HG03139 (cell line): ENCODE measurements at regions not wholly inside any gene's neighbourhood (a gene's known extent, or its start where the extent isn't known, plus 50 kb on each side); places are given as distances from the start of the nearest gene placed in this dataset.
"Not testable (repeated sequence)": the region's sequence is repeated elsewhere in the genome, so short reads cannot be mapped to it uniquely, and the experiment has no call there.

Experiments
- ATAC-seq: cut with Tn5 transposase; IDR thresholded peaks from one replicate; pipeline ENCODE4 v1.9.1; 2021; ENCODE audit not compliant: unreplicated experiment

DNA sequence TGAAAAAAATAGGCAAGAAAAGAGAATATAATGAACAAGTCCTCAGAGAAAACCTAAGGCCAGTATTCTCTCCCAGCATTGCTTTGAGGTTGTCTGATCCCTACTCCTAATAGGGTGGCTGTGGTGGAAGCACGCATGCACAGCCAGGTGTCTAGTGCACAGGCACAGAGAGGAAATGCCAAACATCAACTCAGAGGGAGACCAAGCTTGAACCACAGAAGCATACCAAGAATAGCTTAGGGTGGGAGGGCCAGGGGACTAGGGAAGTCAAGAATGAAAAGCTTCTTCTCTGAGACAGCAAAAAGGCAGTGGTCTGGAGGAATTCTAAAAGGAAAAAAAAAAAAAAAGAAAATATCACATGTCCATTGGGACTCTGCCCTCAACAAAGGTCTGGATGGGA is 244.1 kb upstream of the API5 start:
- ATAC-seq = no peak

DNA sequence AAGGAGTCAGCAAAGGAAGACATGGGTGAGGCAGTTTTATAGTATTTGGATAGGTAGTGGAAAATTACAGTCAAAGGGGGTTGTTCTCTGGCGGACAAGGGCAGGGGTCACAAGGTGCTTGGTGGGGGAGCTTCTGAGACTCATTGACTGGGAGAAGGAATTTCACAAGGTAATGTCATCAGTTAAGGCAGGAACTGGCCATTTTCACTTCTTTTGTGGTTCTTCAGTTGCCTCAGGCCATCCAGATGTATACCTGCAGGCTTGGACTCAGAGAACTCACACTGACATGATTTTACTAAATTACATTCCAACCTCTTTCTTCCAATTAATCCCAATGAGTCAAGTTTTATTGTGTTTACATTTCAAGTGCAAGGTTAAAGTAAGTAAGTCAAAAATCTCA is 240.5 kb upstream of the API5 start:
- ATAC-seq = no peak

DNA sequence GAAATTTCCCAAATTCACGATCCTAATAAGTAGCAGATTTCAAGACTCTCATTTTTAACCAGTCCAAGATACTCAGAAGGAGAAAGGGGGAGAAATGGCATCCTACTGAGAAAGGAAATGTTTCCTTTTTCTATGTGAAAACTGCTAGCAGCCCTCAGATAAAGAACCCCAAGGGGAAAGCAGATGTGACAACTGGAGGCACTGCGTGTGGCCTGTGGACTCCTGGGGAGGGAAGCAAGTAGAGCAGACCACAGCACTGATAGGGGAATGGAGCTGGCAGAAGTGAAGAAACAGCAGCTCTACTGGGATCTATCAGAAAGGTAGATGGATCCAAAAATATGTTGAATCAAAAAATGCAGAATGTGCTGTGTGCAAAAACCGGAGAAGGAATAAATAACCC is 239.7 kb upstream of the API5 start:
- ATAC-seq = no peak

DNA sequence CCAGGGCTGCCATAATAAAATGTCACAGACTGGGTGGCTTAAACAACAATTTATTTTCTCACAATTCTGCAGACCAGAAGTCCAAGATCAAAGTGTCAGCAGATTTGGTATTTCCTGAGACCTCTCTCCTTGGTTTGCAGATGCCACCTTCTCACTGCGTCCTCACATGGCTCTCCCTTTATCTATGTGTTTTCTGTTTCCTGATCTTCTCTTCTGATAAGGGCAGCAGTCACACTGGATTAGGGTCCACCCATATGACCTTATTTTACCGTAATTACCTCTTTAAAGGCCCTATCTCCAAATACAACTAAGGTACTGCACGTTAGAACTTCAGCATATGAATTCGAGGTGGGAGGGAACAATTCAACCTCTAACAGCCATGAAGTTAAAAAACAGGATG is 238.9 kb upstream of the API5 start:
- no peak for ATAC-seq

DNA sequence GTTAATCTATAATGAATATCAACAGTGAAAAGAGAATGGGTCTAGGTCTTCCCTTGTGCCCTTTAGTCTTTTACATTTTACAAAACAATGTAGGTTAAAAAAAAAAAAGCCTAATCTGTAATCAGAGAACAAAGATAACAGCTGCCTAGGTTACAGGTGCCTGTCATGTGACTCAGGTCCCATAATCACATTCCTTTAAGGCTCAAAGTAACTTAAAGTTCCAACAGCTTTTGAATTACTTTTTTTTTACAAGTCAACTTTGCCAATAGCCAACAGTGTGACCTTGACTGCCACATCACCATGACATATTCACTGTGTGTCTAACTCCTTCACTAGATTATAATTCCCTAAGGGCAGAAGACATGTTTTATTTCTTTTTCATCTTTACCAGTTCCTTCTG is 237.0 kb upstream of the API5 start:
- ATAC-seq = no peak

DNA sequence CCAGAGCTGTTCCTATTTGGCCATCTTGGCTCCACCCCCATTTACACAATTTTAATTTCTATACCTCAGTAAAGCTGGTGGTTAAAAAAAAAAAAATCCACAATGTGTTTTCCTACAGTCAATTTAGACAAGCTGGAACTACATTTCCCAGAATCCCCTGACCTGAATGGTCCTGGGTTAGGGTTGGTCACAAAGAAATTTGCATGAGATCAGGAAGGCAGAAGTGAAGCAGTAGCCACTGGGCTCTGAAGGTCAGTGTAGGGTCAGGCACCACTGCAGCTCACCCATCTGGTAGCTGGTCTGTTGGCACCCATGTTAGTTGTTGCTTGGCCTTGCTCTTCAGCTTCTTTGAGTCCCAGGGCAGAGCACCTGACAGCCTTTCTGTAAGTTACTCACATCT is 210.7 kb upstream of the API5 start:
- ATAC-seq = no peak

DNA sequence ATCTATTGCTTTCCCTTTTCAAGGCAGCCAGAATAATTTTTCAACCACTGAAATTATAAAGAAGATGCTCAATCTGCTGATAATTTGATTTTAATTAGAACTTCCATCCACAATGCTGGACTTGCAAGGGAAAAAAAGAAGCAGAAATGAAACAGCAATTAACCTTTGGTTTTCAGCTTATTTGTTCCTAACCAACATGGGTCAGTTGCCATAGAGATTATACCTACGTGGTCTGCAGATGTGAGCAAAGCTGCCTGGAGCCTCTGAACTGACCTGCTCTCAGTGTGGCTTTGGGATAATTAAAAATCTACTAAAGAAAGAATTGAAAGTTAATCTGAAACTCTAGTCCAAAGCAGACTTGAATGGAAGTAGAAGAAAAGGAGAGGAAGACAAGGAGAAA is 195.7 kb upstream of the API5 start:
- ATAC-seq = no peak

DNA sequence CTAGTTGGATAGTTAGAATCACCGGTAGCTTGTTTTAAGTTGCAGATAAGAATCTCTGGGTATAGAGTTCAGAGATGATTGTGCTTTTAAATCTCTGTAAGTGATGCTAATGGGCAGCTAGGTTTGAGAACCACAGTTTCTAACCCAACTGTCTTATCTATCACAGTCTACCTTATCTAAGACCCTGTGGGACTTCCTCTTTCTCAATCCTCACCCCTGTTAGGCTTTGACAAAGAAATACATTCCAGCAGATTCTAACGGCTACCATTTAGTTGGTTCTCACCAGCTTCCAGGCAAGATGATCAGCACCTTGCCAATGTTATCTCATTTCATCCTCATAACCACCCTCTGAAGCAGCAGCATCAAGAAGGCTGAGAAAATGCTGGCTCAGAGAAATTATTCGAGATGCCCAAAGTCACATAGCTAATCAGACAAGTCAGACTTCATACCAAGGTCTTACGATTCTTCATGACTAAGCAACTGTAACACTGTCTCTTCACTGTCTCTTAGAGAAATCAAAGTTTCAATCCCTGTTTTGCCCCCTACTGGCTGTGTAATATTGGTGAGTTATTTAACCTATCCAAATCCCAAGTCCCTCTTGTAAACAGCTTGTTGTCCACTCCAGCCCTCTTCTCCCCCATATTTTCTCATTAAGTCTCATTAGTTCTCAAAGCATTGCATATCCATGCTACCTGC is 192.4 kb upstream of the API5 start:
- ATAC-seq = no peak

DNA sequence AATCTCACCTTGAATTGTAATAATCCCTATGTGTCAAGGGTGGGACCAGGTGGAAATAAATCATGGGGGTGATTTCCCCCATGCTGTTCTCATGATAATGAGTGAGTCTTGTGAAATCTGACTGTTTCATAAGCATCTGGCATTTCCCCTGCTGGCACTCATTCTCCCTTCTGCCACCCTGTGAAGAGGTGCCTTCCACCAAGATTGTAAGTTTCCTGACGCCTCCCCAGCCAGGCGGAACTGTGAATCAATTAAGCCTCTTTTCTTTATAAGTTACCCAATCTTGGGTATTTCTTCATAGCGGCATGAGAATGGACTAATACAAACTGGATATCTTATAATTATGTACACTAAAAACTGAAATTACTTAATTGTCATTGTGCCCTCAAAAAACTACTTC is 189.2 kb upstream of the API5 start:
- no peak for ATAC-seq

DNA sequence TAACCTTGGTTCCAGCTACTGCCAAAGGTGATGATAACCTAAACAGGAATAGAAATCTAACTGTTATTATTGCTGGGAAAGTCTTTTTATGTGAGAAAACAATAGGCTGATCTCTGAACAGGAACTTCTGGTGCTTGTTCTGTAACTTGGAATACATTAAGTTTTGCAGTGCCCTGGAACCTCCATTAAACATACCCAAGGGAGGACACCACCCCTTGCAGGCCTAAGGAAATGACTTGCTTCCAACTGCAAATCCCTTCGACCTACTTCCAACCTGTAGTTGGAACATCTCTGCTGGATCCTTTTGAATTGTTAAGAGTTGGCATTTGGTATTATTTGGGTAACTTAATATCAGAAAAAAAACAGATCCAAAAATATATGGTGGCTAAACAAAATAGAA is 188.4 kb upstream of the API5 start:
- no peak for ATAC-seq

DNA sequence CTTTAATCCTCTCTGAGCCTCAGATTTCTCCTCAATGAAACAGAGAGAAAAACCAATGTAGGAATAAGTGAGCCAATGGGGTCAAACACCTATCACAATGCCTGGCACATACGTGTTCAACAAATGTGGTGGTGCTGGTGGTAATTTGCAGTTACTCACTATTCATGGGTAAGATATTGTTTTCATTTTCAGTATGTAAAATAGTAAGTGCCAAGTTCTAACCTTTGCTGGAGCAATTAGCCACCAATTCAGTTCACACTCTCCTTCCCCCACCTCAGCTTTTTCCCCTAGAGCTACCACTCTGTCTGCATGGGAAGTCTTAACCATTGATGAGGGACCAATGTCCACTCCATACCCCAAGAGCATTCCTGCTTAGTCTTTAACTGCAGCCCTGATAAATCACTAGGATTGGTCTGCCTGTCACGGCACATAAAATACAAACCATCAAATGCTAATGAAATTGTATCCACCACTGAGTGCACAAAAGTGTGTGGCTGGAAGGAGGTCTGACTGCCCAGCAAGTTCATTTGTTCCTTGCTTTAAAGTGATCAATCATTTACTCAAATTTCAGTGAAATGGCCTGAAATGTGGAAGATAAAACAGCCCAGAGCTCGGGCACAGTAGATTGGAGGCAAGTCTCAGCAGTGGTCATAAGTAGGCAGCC is 187.4 kb upstream of the API5 start:
- ATAC-seq = no peak

DNA sequence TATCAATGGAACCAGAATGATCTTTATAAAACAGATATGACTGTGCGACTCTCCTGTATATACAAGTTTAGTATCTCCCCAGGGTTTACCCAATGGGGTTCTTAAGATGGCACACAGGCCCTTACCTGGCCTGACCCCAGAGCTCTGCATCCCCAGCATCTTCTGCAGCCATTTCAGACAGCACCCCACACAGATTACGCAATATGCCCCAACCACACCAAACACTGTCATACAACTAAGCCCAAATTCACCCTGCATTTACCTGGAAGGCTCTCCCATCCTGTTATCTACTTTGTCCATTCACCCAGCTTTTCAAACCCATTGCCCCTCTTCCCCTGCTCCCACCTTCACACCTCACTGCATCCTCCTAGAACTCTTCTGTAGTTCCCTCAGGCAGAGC is 182.5 kb upstream of the API5 start:
- ATAC-seq = no peak

DNA sequence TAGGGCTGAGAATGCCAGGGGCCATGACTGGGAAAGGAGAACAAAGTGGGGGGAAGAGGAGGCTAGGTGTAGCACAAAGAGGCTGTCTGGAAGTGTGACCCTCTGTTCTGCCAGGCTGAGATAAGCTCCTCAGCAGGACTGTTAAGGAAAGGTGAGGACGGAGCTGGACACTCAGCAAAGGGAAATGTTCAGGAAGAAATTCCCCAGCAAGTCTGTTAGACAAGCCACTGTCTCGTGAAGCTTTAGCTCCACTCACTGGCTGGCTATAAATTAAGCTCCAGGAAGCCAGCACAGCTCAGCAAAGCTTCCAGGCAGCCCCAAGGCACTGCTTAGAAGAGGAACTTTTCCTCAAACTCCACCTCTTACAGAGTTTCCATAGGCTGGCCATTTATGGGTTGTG is 181.2 kb upstream of the API5 start:
- no peak for ATAC-seq

DNA sequence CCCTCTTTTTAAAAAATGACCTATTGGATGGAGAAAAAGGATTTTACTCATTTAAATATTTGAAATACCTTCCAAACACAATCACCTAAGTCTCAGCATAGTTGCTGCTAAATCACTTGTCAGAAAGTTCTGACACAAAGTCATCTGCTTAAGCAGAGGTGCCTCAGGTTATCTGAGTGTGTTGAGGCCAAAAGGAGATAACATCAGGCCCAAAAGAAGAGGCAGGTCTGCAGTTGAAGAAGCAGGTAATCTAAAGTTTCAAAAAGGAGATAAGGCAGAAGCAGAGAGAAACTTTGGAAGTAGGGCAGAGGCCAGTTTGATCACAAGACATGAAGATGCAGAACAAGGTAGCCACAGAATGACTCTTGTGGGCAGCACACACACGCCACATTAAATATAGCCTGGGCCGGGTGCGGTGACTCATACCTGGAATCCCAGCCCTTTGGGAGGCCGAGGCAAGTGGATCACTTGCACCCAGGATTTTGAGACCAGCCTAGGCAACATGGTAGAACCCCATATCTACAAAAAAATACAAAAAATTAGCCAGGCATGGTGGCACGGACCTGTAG is 175.7 kb upstream of the API5 start:
- ATAC-seq = no peak

DNA sequence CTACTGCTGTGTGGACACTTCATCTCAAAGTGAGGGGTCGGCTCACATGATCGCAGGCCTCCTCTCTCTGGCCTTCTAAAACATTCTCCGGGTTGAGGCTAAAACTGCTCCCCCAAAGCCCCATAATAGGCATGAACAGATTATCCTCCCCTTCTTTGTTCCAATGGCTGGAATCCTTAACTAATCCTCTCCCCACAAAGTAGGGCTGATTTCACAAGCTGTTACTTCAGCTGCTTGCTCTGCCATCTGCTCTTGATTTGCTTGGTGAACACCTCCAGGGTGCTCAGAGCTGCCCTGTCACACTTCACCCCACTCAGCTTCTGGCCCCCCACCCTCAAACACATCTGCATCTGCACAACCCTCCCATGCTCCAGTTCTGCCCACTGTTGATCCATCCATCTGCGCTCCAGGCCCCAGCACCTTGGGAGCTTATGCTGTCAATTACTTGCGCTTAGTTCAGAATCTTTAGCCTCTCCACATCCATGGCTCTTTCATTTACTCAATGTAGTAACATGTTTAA is 173.1 kb upstream of the API5 start:
- no peak for ATAC-seq

DNA sequence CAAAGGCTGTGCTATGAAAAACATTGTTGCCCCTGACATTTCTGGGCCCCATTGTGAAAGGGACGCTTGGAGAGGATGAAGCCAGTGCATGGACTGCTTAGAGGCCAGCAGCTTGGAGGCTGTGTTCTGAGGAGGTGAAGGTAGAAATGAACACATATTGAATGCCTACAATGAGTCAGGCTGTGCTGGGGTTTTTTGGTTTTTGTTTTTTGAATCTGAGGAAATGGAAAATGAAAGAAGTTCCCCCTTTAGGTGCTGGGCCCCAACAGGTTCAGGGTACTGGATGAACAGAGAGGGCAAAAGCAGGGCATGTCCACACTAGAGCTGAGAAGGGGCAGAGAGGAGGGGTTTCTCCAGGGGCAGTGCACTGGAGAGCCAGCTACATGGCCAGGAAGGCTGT is 166.1 kb upstream of the API5 start:
- peak; percentile 65 for ATAC-seq

DNA sequence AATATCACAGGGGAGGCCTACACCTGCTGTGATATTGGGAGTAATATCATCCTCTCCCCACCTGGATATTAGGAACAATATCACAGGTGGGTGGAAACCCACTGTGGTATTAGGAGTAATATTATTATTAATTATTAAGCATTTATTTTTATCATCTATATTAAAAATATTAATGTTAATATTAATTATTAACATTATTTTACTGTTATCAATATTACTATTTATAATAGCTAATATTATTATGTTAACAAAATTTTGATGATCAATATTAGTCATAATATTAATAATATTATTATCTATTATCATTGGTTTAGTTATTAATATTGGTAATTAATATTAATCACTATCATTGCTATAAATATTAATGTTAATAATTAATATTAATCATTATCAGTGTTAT is 161.1 kb upstream of the API5 start:
- no peak for ATAC-seq

DNA sequence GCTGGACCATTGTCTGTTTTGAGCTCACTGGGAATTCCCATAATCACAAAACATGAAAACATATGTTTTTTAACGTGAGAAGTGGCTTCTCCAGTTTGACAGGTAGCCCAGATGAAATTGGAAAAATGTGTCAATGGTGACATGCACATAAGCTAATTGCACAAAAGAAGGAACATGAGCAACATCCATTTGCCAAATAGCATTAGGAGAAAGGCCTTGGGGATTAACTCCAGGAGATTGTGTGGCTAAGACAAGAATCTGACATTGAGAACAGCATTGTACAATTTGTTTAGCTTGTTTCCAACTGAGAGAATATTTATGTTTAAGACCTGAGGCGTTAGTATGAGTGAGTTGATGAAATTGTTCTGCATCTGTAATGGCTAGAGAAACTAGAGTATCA is 147.0 kb upstream of the API5 start:
- no peak for ATAC-seq

DNA sequence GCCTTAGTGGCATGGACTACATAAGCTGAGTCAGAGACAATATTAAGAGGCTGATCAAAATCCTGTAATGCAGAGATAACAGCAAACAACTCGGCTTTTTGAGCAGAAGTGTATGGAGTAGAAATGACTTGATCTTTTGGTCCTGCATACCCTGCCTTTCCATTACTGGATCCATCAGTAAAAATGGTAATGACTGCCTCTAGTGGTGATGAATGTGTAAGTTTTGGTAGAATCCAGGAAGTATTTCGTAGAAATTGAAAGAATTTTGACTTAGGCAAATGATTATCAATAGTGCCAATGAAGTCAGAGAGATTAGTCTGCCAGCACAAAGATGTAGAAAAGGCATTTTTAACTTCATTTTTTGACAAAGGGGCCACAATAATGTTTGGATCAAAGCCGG is 146.4 kb upstream of the API5 start:
- ATAC-seq = not testable (repeated sequence)

DNA sequence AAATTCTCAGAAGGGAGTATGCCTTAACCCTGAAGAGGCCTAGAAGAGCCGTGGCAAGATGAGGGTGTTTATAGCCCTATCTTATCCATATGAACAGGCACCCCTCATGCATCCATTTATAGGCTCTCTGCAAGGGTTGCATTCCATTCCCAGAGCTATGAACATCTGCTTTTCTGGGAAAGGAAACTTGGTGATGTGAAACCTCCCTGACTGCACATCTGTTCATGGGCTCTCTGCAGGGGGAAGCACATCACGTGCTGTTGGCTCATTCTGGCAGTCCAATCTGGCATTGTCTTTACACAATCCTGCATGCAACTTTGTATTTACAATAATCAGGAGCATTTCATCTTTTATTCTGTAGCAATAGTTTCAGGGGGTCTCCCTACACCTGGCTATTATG is 143.6 kb upstream of the API5 start:
- ATAC-seq = not testable (repeated sequence)

DNA sequence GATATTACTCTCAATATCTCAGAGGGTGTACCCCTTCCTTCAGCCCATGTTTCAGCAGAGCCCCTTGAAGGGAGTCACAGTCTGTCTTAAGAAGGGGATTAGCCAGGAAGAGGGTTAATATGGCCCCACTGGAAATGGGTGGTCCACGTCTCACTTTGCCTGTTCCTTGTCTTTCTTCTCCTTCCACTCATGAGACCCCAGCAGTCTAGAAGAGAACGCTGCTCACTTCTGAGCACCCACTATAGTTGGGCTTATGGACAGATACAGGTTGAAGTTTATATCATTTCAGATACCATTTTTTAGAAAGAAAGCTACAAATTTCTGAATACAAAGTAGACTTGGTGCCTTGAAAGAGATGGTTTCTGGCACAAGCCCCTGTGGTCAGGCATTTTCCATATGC is 139.3 kb upstream of the API5 start:
- no peak for ATAC-seq

DNA sequence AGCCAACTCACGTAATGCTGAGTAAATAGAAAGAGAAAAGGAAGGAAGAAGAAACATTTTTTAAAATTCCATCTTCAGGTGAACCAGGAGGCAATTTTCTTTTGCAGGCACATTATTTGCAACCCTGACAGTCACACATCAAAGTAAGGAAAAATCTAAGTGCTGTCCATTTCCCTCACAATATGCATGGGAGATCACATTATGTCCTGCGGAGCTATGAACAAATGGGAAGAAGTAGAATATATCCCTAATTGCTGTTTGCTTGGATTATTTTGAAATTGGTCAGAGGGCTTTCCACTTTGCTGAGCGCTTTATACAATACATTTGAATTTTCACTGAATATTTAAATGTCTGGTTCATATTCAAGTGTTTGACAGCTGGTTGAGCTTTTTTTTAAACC is 133.8 kb upstream of the API5 start:
- no peak for ATAC-seq

DNA sequence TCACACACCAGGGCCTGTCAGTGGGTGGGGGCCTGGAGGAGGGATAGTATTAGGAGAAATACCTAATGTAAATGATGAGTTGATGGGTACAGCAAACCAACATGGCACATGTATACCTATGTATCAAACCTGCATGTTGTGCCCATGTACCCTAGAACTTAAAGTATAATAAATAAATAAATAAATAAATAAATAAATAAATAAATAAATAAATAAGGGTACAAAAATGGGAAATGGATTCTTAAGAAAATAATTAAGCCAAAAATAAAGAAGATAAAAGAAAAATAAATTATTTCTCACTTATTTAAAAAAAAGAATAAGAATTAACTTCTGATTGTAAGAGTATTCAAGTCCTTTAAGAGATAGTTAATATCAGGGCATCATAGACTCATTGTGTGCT is 117.3 kb upstream of the API5 start:
- ATAC-seq = not testable (repeated sequence)
